HG03520 (cell line): ENCODE measurements at regions not wholly inside any gene's neighbourhood (a gene's known extent, or its start where the extent isn't known, plus 50 kb on each side); places are given as distances from the start of the nearest gene placed in this dataset.
A peak's percentile ranks its signal among the peaks of the same experiment; 100 is the strongest.
"Not testable (repeated sequence)": the region's sequence is repeated elsewhere in the genome, so short reads cannot be mapped to it uniquely, and the experiment has no call there.

ENCODE experiments used
- ATAC-seq: cut with Tn5 transposase; IDR thresholded peaks from one replicate; pipeline ENCODE4 v1.9.1; 2021; ENCODE audit warnings: mild to moderate bottlenecking, moderate library complexity; ENCODE audit not compliant: unreplicated experiment

- ATAC-seq, result not testable (repeated sequence)
Measured at GRCh38 chr9:91512235-91512634, 88.6 kb upstream of the NFIL3 start.

DNA sequence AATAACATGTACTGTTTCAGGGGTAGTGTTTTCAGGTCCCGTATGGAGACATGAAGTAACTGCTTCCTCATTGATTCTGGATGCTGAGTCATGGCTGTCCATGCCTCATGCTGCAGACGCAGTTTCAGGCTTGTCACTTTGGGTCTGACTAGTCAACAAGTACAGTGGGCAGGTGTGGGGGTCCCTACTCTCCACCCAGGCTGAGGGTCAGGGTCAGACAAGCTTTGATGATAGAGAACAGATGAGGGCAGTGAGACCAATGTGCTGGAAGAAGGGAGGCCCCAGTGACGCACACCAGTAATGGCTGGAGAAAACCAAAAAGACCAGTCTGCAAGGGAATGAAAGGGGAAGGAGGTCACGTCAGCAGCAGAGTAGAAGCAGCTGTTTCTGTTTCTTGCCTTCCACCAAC, 80.0 kb upstream of the NFIL3 start:
- no peak for ATAC-seq

DNA sequence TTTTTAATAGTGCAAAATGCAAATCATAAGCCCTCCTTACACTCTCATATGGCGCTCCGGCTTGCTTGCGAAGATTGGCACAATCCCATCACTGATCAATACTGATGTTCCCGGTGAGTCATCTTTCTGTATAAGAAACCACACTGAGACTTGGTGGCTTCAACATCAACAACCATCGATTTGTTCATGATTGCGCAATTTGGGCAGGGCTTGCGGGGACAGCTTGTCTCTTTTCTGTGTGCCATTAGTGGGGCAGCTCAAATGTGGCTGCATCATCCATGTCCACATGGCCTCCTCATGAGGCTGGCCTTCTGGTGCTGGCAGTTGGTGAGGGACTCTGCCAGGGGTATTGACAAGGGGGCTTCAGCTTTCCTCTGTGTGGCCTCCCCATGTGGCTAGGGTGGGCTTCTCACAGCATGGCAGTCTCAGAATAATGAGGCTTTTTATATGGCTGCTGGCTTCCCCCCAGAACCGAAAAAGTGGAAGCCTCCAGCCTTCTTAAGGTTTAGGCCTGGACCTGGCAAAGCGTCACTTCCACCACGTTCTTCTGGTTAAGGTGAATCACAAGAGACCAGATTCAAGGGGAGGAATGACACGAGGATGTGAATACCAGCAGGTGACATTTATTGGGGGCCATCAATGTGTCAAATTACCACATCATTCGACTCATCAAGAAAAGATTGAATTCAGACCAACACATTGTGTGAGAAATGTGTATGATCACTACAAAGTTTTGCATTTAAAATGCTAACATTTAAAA, 79.5 kb upstream of the NFIL3 start:
- ATAC-seq, result no peak

- no peak for ATAC-seq
Measured at GRCh38 chr9:91502475-91502874, 78.8 kb upstream of the NFIL3 start.

DNA sequence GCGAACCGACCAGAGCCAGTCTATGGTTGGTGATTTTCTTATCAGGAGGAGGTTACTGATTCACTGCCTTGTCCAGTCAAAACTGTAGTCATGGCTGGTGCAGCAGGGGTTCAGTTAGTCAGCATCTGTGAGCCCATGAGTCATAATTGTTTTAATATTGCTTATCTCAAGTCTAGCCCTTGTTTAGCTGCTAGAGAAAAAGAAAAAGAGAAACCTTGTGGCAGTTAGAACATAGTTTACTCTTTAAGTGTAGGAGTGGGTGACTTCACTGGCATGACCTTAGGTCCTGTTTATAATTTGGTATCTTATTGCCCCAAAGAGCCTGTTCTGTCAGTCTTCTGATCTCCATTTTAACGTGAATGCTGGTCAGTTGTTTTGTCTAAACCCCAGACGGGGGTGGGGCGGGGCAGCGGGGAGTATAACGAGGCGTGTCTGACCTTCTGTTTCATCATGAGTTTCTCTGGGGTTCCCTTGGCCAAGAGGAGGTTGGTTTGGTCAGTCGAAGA, 76.9 kb upstream of the NFIL3 start:
- peak; percentile 56 for ATAC-seq

- no peak for ATAC-seq
Measured at GRCh38 chr9:91496351-91496750, 72.7 kb upstream of the NFIL3 start.

- no peak for ATAC-seq
Measured at GRCh38 chr9:91495450-91495849, 71.8 kb upstream of the NFIL3 start.

- ATAC-seq, result no peak
Measured at GRCh38 chr9:91494751-91495150, 71.1 kb upstream of the NFIL3 start.

DNA sequence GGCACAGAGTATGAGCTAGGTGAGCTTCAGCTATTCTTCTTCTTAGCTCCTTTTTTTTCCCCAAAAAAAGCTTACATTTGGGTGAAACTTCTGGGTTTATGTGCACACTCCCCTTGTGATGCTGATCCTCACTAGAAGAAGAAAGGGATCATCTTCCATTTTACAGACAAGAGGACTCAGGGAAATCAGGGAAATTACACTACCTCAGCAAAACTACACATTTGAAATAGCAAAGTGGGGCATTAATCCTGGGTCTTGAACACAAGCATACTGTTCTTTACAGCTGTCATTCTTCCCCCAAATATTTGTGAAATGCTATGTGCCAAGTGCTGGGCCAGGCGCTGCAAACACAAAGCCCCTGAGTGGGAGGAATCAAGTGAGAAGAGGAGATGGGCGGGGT, 68.6 kb upstream of the NFIL3 start:
- no peak for ATAC-seq

DNA sequence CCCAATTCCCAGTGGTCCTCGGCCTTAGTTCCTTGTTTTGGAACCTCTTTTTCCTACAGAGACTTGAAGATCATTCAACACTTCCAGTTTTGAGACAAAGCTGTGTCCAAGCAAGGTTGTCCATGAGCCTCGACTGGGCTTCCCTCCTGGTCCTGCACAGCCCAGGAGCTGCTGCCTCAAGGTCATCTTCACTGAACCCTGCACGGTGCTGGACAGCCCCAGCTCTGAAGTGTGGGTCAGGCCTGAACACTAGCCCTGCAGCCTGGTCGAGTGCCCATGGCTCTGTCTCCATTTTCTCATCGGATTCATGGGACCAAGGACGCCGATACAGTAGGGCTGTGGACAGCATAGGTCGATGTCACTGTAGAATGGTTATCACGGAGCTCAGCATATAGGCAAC, 68.0 kb upstream of the NFIL3 start:
- ATAC-seq, result no peak

- no peak for ATAC-seq
Measured at GRCh38 chr9:91489361-91489899, 65.8 kb upstream of the NFIL3 start.

- ATAC-seq, result no peak
Measured at GRCh38 chr9:91488341-91488740, 64.7 kb upstream of the NFIL3 start.

GRCh38 chr9:91486699-91487497, 63.3 kb upstream of the NFIL3 start:
- ATAC-seq, result no peak

- no peak for ATAC-seq
Measured at GRCh38 chr9:91485006-91485405, 61.4 kb upstream of the NFIL3 start.

DNA sequence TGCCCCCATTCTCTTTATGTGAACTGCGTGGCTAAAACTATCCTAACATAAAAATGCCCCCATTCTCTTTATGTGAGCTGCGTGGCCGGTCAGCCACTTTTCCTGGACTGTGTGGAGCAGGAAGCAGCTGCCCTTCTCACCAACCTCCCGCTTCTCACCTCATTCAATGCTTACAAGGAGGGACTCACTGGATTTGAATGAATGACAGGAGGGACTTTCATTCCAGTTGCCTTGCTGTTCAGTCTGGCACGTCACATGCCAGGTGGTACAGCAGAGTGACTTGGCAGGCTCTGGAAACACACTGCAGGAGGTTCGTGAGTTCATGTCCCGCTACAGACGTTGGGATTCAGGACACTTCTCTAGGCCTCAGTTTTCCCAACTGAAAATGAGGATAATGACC, 60.2 kb upstream of the NFIL3 start:
- ATAC-seq, result no peak

DNA sequence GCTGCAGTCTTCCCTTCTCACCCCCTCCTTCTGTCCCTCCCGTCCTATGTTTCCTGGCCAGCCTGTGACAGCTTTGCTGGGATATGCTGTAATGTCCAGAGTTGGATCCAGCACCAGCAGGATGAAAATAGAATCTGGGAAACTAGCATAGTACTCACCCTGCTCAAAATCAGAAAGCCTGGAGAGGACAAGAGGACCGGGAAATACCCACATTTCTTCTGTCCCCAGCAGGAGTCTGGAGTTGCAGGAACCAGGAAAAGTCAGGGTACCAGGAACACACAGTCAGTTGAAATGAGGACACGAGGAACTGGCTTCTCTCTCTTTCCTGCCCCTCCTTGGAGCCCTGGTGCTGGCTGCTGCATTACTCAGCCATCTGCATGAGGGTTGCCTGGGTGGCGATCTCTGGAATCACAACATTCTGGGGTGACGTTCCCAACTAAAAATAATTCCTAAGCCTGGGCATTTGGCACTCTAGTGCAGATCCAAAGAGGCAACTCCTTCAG, 59.6 kb upstream of the NFIL3 start:
- no peak for ATAC-seq

GRCh38 chr9:91481972-91482371, 58.3 kb upstream of the NFIL3 start:
- ATAC-seq, result no peak

GRCh38 chr9:91477106-91477505, 53.5 kb upstream of the NFIL3 start:
- ATAC-seq, result no peak

- ATAC-seq, result no peak
Measured at GRCh38 chr9:91474656-91475055, 51.0 kb upstream of the NFIL3 start.
